ENCODE measurements at regions not wholly inside any gene's neighbourhood (a gene's known extent, or its start where the extent isn't known, plus 50 kb on each side); places are given as distances from the start of the nearest gene placed in this dataset.

- H3K36me3 ChIP-seq = no peaks in the 10 kb centered on the region
- H3K9me3 ChIP-seq = no peaks in the 10 kb centered on the region
- H3K4me1 ChIP-seq (replicated peaks) = peaks cover 4% of the 10 kb centered on the region
- WGBS = 27% methylated on average over 10 of the region's 10 CpGs
- H3K27ac ChIP-seq = peak overlapping the region; percentile 83 to 92
- intact Hi-C loops (cut with DNase I) = loop anchor here (2.0 to 10.0 kb wide), 3 partner anchors 367 to 625 kb away; no protein-coding TSS in a partner anchor
- TF ChIP-seq CTCF (IDR thresholded peaks at IDR 0.05) (no peak), POLR2AphosphoS5 (IDR thresholded peaks at IDR 0.05) (no peak), POLR2A (IDR thresholded peaks at IDR 0.05) (no peak)
- H3K4me3 ChIP-seq = peak overlapping the region in 1 of 2 donors; percentile 52
- DNase-seq (ENCODE audit: low spot score) = no peak
- H3K27me3 ChIP-seq (replicated peaks; ENCODE audit: insufficient read depth) = no peaks in the 10 kb centered on the region
Observed at GRCh38 chr1:54489627-54490250, 58.3 kb upstream of the ACOT11 start.

GRCh38 chr1:54488779-54489626, 59.0 kb upstream of the ACOT11 start:
- intact Hi-C loops (cut with DNase I) = loop anchor here (1.0 to 10.0 kb wide), 4 partner anchors 82 to 624 kb away; no protein-coding TSS in a partner anchor
- no peaks in the 10 kb centered on the region for H3K9me3 ChIP-seq
- H3K4me1 ChIP-seq (replicated peaks) = peaks cover 4% of the 10 kb centered on the region
- peak overlapping the region; percentile 52 to 54 for H3K4me3 ChIP-seq
- DNase-seq (ENCODE audit: low spot score) = peak; percentile 69
- 2% methylated on average over 42 of the region's 51 CpGs for whole genome bisulfite sequencing
- H3K27me3 ChIP-seq (replicated peaks; ENCODE audit: insufficient read depth) = no peaks in the 10 kb centered on the region
- no peaks in the 10 kb centered on the region for H3K36me3 ChIP-seq
- H3K27ac ChIP-seq = peak overlapping the region; percentile 83 to 92
- peak; percentile 12 for TF ChIP-seq POLR2A (IDR thresholded peaks at IDR 0.05)
- peak; percentile 97 to 98 (median 98) for TF ChIP-seq CTCF (IDR thresholded peaks at IDR 0.05)
- TF ChIP-seq POLR2AphosphoS5 (IDR thresholded peaks at IDR 0.05) = peak; percentile 68

- intact Hi-C loops (cut with DNase I) = loop anchor here (1.0 to 10.0 kb wide), 4 partner anchors 81 to 623 kb away; no protein-coding TSS in a partner anchor
- peaks cover 4% of the 10 kb centered on the region for H3K4me1 ChIP-seq (replicated peaks)
- peak; percentile 89 for DNase-seq (ENCODE audit: low spot score)
- no peaks in the 10 kb centered on the region for H3K27me3 ChIP-seq (replicated peaks; ENCODE audit: insufficient read depth)
- under 1% methylated on average over 29 of the region's 62 CpGs for whole genome bisulfite sequencing
- no peaks in the 10 kb centered on the region for H3K36me3 ChIP-seq
- peak overlapping the region; percentile 52 to 54 for H3K4me3 ChIP-seq
- peak; percentile 42 for TF ChIP-seq POLR2AphosphoS5 (IDR thresholded peaks at IDR 0.05)
- peak in 3 of 4 experiments; percentile 9 to 38 (median 35) for TF ChIP-seq CTCF (IDR thresholded peaks at IDR 0.05)
- TF ChIP-seq POLR2A (IDR thresholded peaks at IDR 0.05) = peak; percentile 10
- H3K9me3 ChIP-seq = no peaks in the 10 kb centered on the region
- H3K27ac ChIP-seq = peak overlapping the region; percentile 83 to 92
Observed at GRCh38 chr1:54488065-54488750, 59.8 kb upstream of the ACOT11 start.

- Histone ChIP-seq H3K27me3 (replicated peaks; ENCODE audit: insufficient read depth) (no peaks in the 10 kb centered on the region), H3K4me1 (replicated peaks) (peaks cover 4% of the 10 kb centered on the region), H3K27ac (peak overlapping the region; percentile 83 to 92), H3K9me3 (no peaks in the 10 kb centered on the region), H3K36me3 (no peaks in the 10 kb centered on the region), H3K4me3 (peak overlapping the region; percentile 52 to 54)
- peak; percentile 39 for DNase-seq (ENCODE audit: low spot score)
- intact Hi-C loops (cut with DNase I) = loop anchor here (1.0 to 10.0 kb wide), 5 partner anchors 80 to 623 kb away; no protein-coding TSS in a partner anchor
- 5% methylated on average over 21 of the region's 21 CpGs for WGBS
- TF ChIP-seq POLR2AphosphoS5 (IDR thresholded peaks at IDR 0.05) (no peak), POLR2A (IDR thresholded peaks at IDR 0.05) (no peak), CTCF (IDR thresholded peaks at IDR 0.05) (no peak)
Observed at GRCh38 chr1:54487571-54488050, 60.4 kb upstream of the ACOT11 start.
